Tibial artery (tissue), 4 donors: ENCODE measurements at regions not wholly inside any gene's neighbourhood (a gene's known extent, or its start where the extent isn't known, plus 50 kb on each side); places are given as distances from the start of the nearest gene placed in this dataset.

Source experiments
- DNase-seq, 2 donors: peaks; one replicate each; pipeline ENCODE4 v3.0.0-alpha.2; 2019
- H3K27ac ChIP-seq, 2 donors: fragments of 200-600 bp; sonication (generic) in 1 of 2; 1 replicate in 1 of 2; 2 replicates in 1 of 2; pipeline ENCODE4 v1.5.1; 2018 to 2019; ENCODE audit warnings: mild to moderate bottlenecking in 1 of 2
- H3K27me3 ChIP-seq, 2 donors: fragments of 200-600 bp; sonication (generic) in 1 of 2; one replicate each; pipeline versions ENCODE4 v1.5.1 to v1.6.0; 2016 to 2019
- H3K36me3 ChIP-seq, 3 donors: fragments of 200-600 bp; sonication (generic) in 2 of 3; one replicate each; pipeline ENCODE4 v1.5.1; 2016 to 2019; ENCODE audit warnings: mild to moderate bottlenecking in 2 of 3
- H3K4me1 ChIP-seq, 4 donors: fragments of 200-600 bp; sonication (generic) in 2 of 4; 1 replicate in 3 of 4; 2 replicates in 1 of 4; pipeline ENCODE4 v1.5.1; 2016 to 2019
- H3K4me3 ChIP-seq, 2 donors: fragments of 200-600 bp; sonication (generic) in 1 of 2; 1 replicate in 1 of 2; 2 replicates in 1 of 2; pipeline ENCODE4 v1.5.1; 2018 to 2019; ENCODE audit warnings: mild to moderate bottlenecking in 2 of 2
- H3K9me3 ChIP-seq, 3 donors: fragments of 200-600 bp; sonication (generic) in 1 of 3; one replicate each; pipeline ENCODE4 v1.5.1; 2016 to 2019
- CTCF ChIP-seq, 2 experiments: fragments of 200-600 bp in 1 of 2; fragments of 450-650 bp in 1 of 2; IDR thresholded peaks; one replicate each; pipeline ENCODE4 v1.5.1; 2017 to 2019; ENCODE audit warnings: antibody characterized with exemption in 2 of 2, mild to moderate bottlenecking in 1 of 2, moderate library complexity in 1 of 2
- intact Hi-C: fragments of 100-400 bp; cut with DNase I; formaldehyde crosslinking; loops from one replicate; pipeline ENCODE4 v1.15.0; 2023; ENCODE audit warnings: low total_unique reads

GRCh38 chr13:21757763-21758162 is 86.9 kb downstream of the FGF9 start:
- H3K36me3 ChIP-seq = no peaks in the 10 kb centered on the region
- H3K4me3 ChIP-seq = no peak overlapping the region
- intact Hi-C loops = no loop called here
- H3K4me1 ChIP-seq = no peaks in the 10 kb centered on the region
- DNase-seq = no peak
- no peak overlapping the region for H3K27ac ChIP-seq
- TF ChIP-seq CTCF (IDR thresholded peaks at IDR 0.05) = no peak
- no peaks in the 10 kb centered on the region for H3K27me3 ChIP-seq
- no peaks in the 10 kb centered on the region for H3K9me3 ChIP-seq

GRCh38 chr13:21758441-21758840 is 87.6 kb downstream of the FGF9 start:
- no peak for TF ChIP-seq CTCF (IDR thresholded peaks at IDR 0.05)
- Histone ChIP-seq H3K27me3 (no peaks in the 10 kb centered on the region), H3K27ac (no peak overlapping the region), H3K36me3 (no peaks in the 10 kb centered on the region), H3K4me3 (no peak overlapping the region), H3K4me1 (no peaks in the 10 kb centered on the region), H3K9me3 (no peaks in the 10 kb centered on the region)
- no peak for DNase-seq
- intact Hi-C loops = no loop called here

GRCh38 chr13:21759463-21759862 is 88.6 kb downstream of the FGF9 start:
- no peak for TF ChIP-seq CTCF (IDR thresholded peaks at IDR 0.05)
- no peaks in the 10 kb centered on the region for H3K9me3 ChIP-seq
- no peaks in the 10 kb centered on the region for H3K36me3 ChIP-seq
- no peaks in the 10 kb centered on the region for H3K27me3 ChIP-seq
- DNase-seq = no peak
- H3K4me1 ChIP-seq = no peaks in the 10 kb centered on the region
- H3K27ac ChIP-seq = no peak overlapping the region
- no peak overlapping the region for H3K4me3 ChIP-seq
- intact Hi-C loops = no loop called here

GRCh38 chr13:21759911-21760310 is 89.0 kb downstream of the FGF9 start:
- intact Hi-C loops = no loop called here
- TF ChIP-seq CTCF (IDR thresholded peaks at IDR 0.05) = no peak
- DNase-seq = no peak
- no peak overlapping the region for H3K4me3 ChIP-seq
- no peaks in the 10 kb centered on the region for H3K4me1 ChIP-seq
- H3K9me3 ChIP-seq = no peaks in the 10 kb centered on the region
- H3K36me3 ChIP-seq = no peaks in the 10 kb centered on the region
- H3K27ac ChIP-seq = no peak overlapping the region
- no peaks in the 10 kb centered on the region for H3K27me3 ChIP-seq

DNA sequence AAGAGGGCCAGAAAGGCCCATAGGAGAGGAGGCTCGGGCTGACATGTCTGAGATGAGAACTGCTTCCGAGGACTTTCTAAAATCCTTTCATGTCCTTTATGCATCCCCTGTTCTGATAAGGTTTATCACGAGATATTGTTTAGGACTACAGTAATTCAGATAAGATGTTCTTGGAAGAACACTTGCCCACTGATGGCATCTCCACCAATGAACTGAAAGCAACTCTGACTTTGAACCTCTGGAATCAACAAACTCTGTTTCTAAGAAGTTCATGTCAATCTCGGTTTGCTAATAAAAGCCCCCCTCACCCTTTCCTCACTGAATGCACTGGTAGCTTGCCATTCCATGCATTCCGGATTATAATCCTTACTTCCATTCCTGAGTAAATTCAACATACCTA is 90.9 kb downstream of the FGF9 start:
- H3K27ac ChIP-seq = no peak overlapping the region
- no peak overlapping the region for H3K4me3 ChIP-seq
- H3K27me3 ChIP-seq = no peaks in the 10 kb centered on the region
- no peak for DNase-seq
- no peaks in the 10 kb centered on the region for H3K9me3 ChIP-seq
- TF ChIP-seq CTCF (IDR thresholded peaks at IDR 0.05) = no peak
- intact Hi-C loops = no loop called here
- H3K36me3 ChIP-seq = no peaks in the 10 kb centered on the region
- no peaks in the 10 kb centered on the region for H3K4me1 ChIP-seq

GRCh38 chr13:21762512-21762911 is 91.6 kb downstream of the FGF9 start:
- TF ChIP-seq CTCF (IDR thresholded peaks at IDR 0.05) = no peak
- intact Hi-C loops = no loop called here
- Histone ChIP-seq H3K27me3 (no peaks in the 10 kb centered on the region), H3K9me3 (no peaks in the 10 kb centered on the region), H3K4me3 (no peak overlapping the region), H3K36me3 (no peaks in the 10 kb centered on the region), H3K27ac (no peak overlapping the region), H3K4me1 (no peaks in the 10 kb centered on the region)
- DNase-seq = no peak
